Ovary (tissue), 7 donors: ENCODE measurements at regions not wholly inside any gene's neighbourhood (a gene's known extent, or its start where the extent isn't known, plus 50 kb on each side); places are given as distances from the start of the nearest gene placed in this dataset.

ENCODE experiments used
- DNase-seq, 5 donors: peaks; one replicate each; pipeline ENCODE4 v3.0.0-alpha.2; 2019 to 2020
- H3K27ac ChIP-seq, 2 donors: fragments of 200-600 bp; one replicate each; pipeline versions ENCODE4 v1.5.1 to v1.8.0; 2019 to 2022
- H3K27me3 ChIP-seq: fragments of 200-600 bp; one replicate; pipeline ENCODE4 v1.8.0; 2022
- H3K36me3 ChIP-seq: fragments of 200-600 bp; sonication (generic); one replicate; pipeline ENCODE4 v1.5.1; 2019
- H3K4me1 ChIP-seq: one replicate; pipeline ENCODE4 v1.8.1; 2013; ENCODE audit warnings: mild to moderate bottlenecking, moderate library complexity; ENCODE audit not compliant: insufficient read depth
- H3K4me3 ChIP-seq: fragments of 200-600 bp; sonication (generic); one replicate; pipeline ENCODE4 v1.5.1; 2017
- H3K9me3 ChIP-seq, 2 donors: fragments of 200-600 bp in 1 of 2; sonication (generic) in 1 of 2; one replicate each; pipeline versions ENCODE4 v1.5.1 to v1.8.1; 2013 to 2019; ENCODE audit warnings: mild to moderate bottlenecking in 1 of 2, moderate library complexity in 1 of 2
- EP300 ChIP-seq: sonication (generic); formaldehyde crosslinking; IDR thresholded peaks from one replicate; pipeline ENCODE4 v1.6.1; 2017; ENCODE audit warnings: antibody characterized with exemption
- POLR2A ChIP-seq: fragments of 450-650 bp; IDR thresholded peaks from one replicate; pipeline ENCODE4 v1.6.1; 2017; ENCODE audit warnings: antibody characterized with exemption, mild to moderate bottlenecking, moderate library complexity
- WGBS, 3 donors: extraction: QIAGEN DNeasy Blood & Tissue Kit in 1 of 3; methylation state at CpG; one replicate each; pipeline versions ENCODE4 v1.1.5 to v1.1.7; 2013 to 2017; 5-methylcytosine and 5-hydroxymethylcytosine counted together
- intact Hi-C, 4 donors: fragments of 100-400 bp; cut with DNase I; formaldehyde crosslinking; loops; one replicate each; pipeline versions ENCODE4 v1.11.0 to v1.15.1; 2022 to 2023
- TF ChIP-seq, protein P1 (sequence below), 3 donors: fragments of 450-650 bp in 2 of 3; fragments of 200-600 bp in 1 of 3; IDR thresholded peaks; one replicate each; pipeline versions ENCODE4 v1.5.1 to v1.8.0; 2016 to 2022; ENCODE audit warnings: antibody characterized with exemption in 3 of 3, mild to moderate bottlenecking in 1 of 3
- donor health status: DM: no; HTN: no; CAD: no; lungs with moderate emphysema.
- donor health status: DM: no; HTN: no; CAD: no.
- donor health status: Bipolar disorder and iron deficiency.
- donor health status: DM: no; HTN: no; CAD: no.
- donor health status: DM: yes; HTN: yes; CAD: no.

- TF ChIP-seq, protein P1, sequence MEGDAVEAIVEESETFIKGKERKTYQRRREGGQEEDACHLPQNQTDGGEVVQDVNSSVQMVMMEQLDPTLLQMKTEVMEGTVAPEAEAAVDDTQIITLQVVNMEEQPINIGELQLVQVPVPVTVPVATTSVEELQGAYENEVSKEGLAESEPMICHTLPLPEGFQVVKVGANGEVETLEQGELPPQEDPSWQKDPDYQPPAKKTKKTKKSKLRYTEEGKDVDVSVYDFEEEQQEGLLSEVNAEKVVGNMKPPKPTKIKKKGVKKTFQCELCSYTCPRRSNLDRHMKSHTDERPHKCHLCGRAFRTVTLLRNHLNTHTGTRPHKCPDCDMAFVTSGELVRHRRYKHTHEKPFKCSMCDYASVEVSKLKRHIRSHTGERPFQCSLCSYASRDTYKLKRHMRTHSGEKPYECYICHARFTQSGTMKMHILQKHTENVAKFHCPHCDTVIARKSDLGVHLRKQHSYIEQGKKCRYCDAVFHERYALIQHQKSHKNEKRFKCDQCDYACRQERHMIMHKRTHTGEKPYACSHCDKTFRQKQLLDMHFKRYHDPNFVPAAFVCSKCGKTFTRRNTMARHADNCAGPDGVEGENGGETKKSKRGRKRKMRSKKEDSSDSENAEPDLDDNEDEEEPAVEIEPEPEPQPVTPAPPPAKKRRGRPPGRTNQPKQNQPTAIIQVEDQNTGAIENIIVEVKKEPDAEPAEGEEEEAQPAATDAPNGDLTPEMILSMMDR (IDR thresholded peaks at IDR 0.05), result no peak
- TF ChIP-seq POLR2A (no peak), EP300 (no peak)
- Histone ChIP-seq H3K36me3 (no peaks in the 10 kb centered on the region), H3K27ac (no peak overlapping the region), H3K4me1 (peaks cover 5% of the 10 kb centered on the region), H3K4me3 (no peak overlapping the region), H3K9me3 (no peaks in the 10 kb centered on the region), H3K27me3 (no peaks in the 10 kb centered on the region)
- intact Hi-C loops, result no loop called here
- DNase-seq, result no peak
- WGBS, 3 donors, result 38 to 42% (median 40%) methylated on average over 5 of the region's 5 CpGs
Observed at GRCh38 chr9:89706731-89707191, 101.9 kb downstream of the GADD45G start.

DNA sequence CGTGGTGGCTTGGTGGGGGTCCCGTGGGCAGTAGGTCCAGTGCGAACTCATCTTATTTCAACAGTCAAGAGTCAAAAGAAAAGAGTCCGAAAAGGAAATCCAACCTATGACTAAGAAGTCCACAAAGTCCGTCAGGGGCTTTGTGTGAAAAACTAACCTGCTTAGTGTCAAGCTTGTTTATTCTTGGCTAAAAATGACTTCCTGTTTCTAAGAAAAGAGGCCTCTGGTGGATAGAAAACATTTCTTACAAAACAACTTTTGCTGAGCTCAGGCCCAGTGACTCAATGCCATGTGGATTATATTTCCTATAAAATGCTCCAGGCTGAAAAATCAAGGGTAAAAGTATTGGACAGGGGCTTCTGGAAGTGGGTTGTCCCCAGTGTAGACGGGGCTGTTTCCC lies 105.9 kb downstream of the GADD45G start:
- H3K4me3 ChIP-seq, result no peak overlapping the region
- TF ChIP-seq EP300, result no peak
- peaks cover 5% of the 10 kb centered on the region for H3K4me1 ChIP-seq
- intact Hi-C loops, result no loop called here
- H3K27me3 ChIP-seq, result no peaks in the 10 kb centered on the region
- H3K9me3 ChIP-seq, result no peaks in the 10 kb centered on the region
- DNase-seq, result no peak
- WGBS, 3 donors, result 71 to 75% (median 72%) methylated on average over 6 of the region's 6 CpGs
- no peaks in the 10 kb centered on the region for H3K36me3 ChIP-seq
- H3K27ac ChIP-seq, result no peak overlapping the region

DNA sequence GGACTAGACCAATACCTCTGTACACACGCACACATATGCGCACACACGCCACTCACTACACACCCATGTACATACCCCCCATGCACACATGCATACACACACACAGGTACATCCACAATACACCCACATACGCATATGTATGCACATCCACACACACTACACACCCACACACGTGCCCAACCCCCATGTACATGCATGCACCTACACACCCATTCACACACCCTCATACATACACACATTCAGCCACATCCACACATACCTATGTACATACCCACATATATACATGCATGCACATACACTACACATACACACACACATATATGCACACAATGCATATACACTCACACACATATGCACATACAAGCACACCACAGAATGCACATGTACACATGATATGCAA lies 107.1 kb downstream of the GADD45G start:
- intact Hi-C loops, result no loop called here
- peaks cover 4% of the 10 kb centered on the region for H3K4me1 ChIP-seq
- H3K36me3 ChIP-seq, result no peaks in the 10 kb centered on the region
- no peaks in the 10 kb centered on the region for H3K9me3 ChIP-seq
- WGBS, 3 donors, result 38 to 41% (median 39%) methylated on average over 5 of the region's 5 CpGs
- no peak overlapping the region for H3K27ac ChIP-seq
- H3K4me3 ChIP-seq, result no peak overlapping the region
- DNase-seq, result no peak
- TF ChIP-seq POLR2A, result no peak
- TF ChIP-seq, protein P1 (IDR thresholded peaks at IDR 0.05), result no peak
- no peaks in the 10 kb centered on the region for H3K27me3 ChIP-seq

- WGBS, 3 donors, result 82 to 90% (median 86%) methylated on average over 5 of the region's 5 CpGs
- Histone ChIP-seq H3K4me1 (peaks cover 1% of the 10 kb centered on the region), H3K9me3 (no peaks in the 10 kb centered on the region), H3K27ac (no peak overlapping the region), H3K27me3 (no peaks in the 10 kb centered on the region), H3K4me3 (no peak overlapping the region), H3K36me3 (no peaks in the 10 kb centered on the region)
- DNase-seq, result no peak
- intact Hi-C loops, result no loop called here
- TF ChIP-seq EP300 (no peak), POLR2A (no peak)
- TF ChIP-seq, protein P1 (IDR thresholded peaks at IDR 0.05), result no peak
Observed at GRCh38 chr9:89712283-89712682, 107.5 kb downstream of the GADD45G start.

DNA sequence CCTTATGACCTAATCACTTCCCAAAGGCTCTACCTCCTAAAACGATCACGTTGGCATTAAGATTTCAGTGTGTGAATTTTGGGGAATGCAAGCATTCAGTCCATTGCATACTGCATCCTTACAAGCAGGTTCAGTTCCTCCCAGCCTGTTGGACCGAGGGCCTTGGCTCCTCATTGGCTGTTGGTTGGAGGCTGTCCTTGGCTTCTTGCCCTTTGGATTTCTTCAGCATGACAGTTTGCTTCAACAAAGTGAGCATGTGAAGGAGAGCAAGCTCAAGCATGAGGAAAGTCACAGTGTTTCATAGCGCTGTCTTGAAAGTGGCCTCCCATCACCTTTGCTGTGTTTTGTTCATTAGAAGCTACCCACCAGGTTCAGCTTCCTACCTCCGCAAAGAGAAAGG lies 109.5 kb downstream of the GADD45G start:
- intact Hi-C loops, result no loop called here
- Histone ChIP-seq H3K9me3 (no peaks in the 10 kb centered on the region), H3K4me3 (no peak overlapping the region), H3K27me3 (no peaks in the 10 kb centered on the region), H3K36me3 (no peaks in the 10 kb centered on the region), H3K27ac (no peak overlapping the region), H3K4me1 (no peaks in the 10 kb centered on the region)
- WGBS, 3 donors, result 37 to 46% (median 39%) methylated on average over 5 of the region's 5 CpGs
- no peak for TF ChIP-seq POLR2A
- TF ChIP-seq, protein P1 (IDR thresholded peaks at IDR 0.05), result no peak
- TF ChIP-seq EP300, result no peak
- peak in 2 of 5 donors; percentile 44 to 45 for DNase-seq
